Stomach (tissue), 8 donors: ENCODE measurements at regions not wholly inside any gene's neighbourhood (a gene's known extent, or its start where the extent isn't known, plus 50 kb on each side); places are given as distances from the start of the nearest gene placed in this dataset.

ENCODE experiments used
- DNase-seq, 2 donors: peaks; one replicate each; pipeline versions ENCODE4 v3.0.0 to v3.0.0-alpha.2; 2013 to 2019
- H3K27ac ChIP-seq, 5 donors: fragments of 200-600 bp in 4 of 5; sonication (generic) in 4 of 5; one replicate each; pipeline ENCODE4 v1.5.1; 2013 to 2019; ENCODE audit warnings: mild to moderate bottlenecking in 1 of 5, moderate library complexity in 1 of 5
- H3K27me3 ChIP-seq, 3 donors: fragments of 200-600 bp; sonication (generic); one replicate each; pipeline ENCODE4 v1.5.1; 2017 to 2019; ENCODE audit warnings: mixed run types in 1 of 3
- H3K36me3 ChIP-seq, 4 donors: fragments of 200-600 bp; sonication (generic); 1 replicate in 3 of 4; 2 replicates in 1 of 4; pipeline ENCODE4 v1.5.1; 2016 to 2019
- H3K4me1 ChIP-seq, 4 donors: fragments of 200-600 bp; sonication (generic); one replicate each; pipeline ENCODE4 v1.5.1; 2016 to 2019
- H3K4me3 ChIP-seq, 4 donors: fragments of 200-600 bp; sonication (generic) in 3 of 4; one replicate each; pipeline ENCODE4 v1.5.1; 2016 to 2019; ENCODE audit warnings: mild to moderate bottlenecking in 1 of 4
- H3K9me3 ChIP-seq, 4 donors: fragments of 200-600 bp; sonication (generic); one replicate each; pipeline ENCODE4 v1.5.1; 2016 to 2019
- CTCF ChIP-seq, 7 experiments: fragments of 450-650 bp in 4 of 7; fragments of 200-600 bp in 3 of 7; sonication (generic) in 3 of 7; IDR thresholded peaks; one replicate each; pipeline ENCODE4 v1.5.1; 2016 to 2019; ENCODE audit warnings: antibody characterized with exemption in 7 of 7, control low read depth in 2 of 7, mild to moderate bottlenecking in 1 of 7
- EP300 ChIP-seq: sonication (generic); formaldehyde crosslinking; IDR thresholded peaks from one replicate; pipeline ENCODE4 v1.6.1; 2017; ENCODE audit warnings: antibody characterized with exemption
- POLR2A ChIP-seq, 4 donors: fragments of 450-650 bp; IDR thresholded peaks; one replicate each; pipeline ENCODE4 v1.6.1; 2016; ENCODE audit warnings: antibody characterized with exemption in 4 of 4, control low read depth in 2 of 4, mild to moderate bottlenecking in 1 of 4, moderate library complexity in 1 of 4
- POLR2AphosphoS5 ChIP-seq, 3 donors: sonication (generic); formaldehyde crosslinking; IDR thresholded peaks; one replicate each; pipeline ENCODE4 v1.6.1; 2016; ENCODE audit warnings: antibody characterized with exemption in 3 of 3
- WGBS, 5 donors: extraction: QIAGEN DNeasy Blood & Tissue Kit in 3 of 5; methylation state at CpG; one replicate each; pipeline versions ENCODE4 v1.1.5 to v1.1.7; 2013 to 2018; 5-methylcytosine and 5-hydroxymethylcytosine counted together
- intact Hi-C: fragments of 100-400 bp; cut with DNase I; formaldehyde crosslinking; loops from one replicate; pipeline ENCODE4 v1.15.1; 2023; ENCODE audit warnings: low total_unique reads
- donor health status: healthy with polysubstance abuse.
- donor health status: Bipolar disorder and iron deficiency.
- donor health status: healthy.

- WGBS, 5 donors, result 64 to 83% (median 81%) methylated on average over 2 of the region's 2 CpGs
- no peaks in the 10 kb centered on the region for H3K9me3 ChIP-seq
- intact Hi-C loops, result no loop called here
- no peaks in the 10 kb centered on the region for H3K27me3 ChIP-seq
- H3K36me3 ChIP-seq, result no peaks in the 10 kb centered on the region
- no peak overlapping the region for H3K4me3 ChIP-seq
- no peak for DNase-seq
- no peaks in the 10 kb centered on the region for H3K4me1 ChIP-seq
- no peak overlapping the region for H3K27ac ChIP-seq
- no peak for TF ChIP-seq POLR2AphosphoS5 (IDR thresholded peaks at IDR 0.05)
- TF ChIP-seq CTCF (IDR thresholded peaks at IDR 0.05), result no peak
- TF ChIP-seq POLR2A (IDR thresholded peaks at IDR 0.05), result no peak
- no peak for TF ChIP-seq EP300
These were observed 1287.7 kb downstream of the UQCRFS1 start for GRCh38 chr19:27925202-27925601.

- Histone ChIP-seq H3K27me3 (no peaks in the 10 kb centered on the region), H3K36me3 (no peaks in the 10 kb centered on the region), H3K4me1 (no peaks in the 10 kb centered on the region), H3K9me3 (no peaks in the 10 kb centered on the region), H3K4me3 (no peak overlapping the region), H3K27ac (no peak overlapping the region)
- WGBS, 5 donors, result 39 to 61% (median 47%) methylated on average over 3 of the region's 3 CpGs
- intact Hi-C loops, result no loop called here
- TF ChIP-seq CTCF (IDR thresholded peaks at IDR 0.05) (no peak), POLR2A (IDR thresholded peaks at IDR 0.05) (no peak), POLR2AphosphoS5 (IDR thresholded peaks at IDR 0.05) (no peak), EP300 (no peak)
- DNase-seq, result no peak
These were observed 1290.0 kb downstream of the UQCRFS1 start for GRCh38 chr19:27922970-27923369.

- H3K27ac ChIP-seq, result no peak overlapping the region
- no peak overlapping the region for H3K4me3 ChIP-seq
- DNase-seq, result no peak
- intact Hi-C loops, result no loop called here
- TF ChIP-seq POLR2AphosphoS5 (IDR thresholded peaks at IDR 0.05) (no peak), CTCF (IDR thresholded peaks at IDR 0.05) (no peak), EP300 (no peak), POLR2A (IDR thresholded peaks at IDR 0.05) (no peak)
- no peaks in the 10 kb centered on the region for H3K9me3 ChIP-seq
- no peaks in the 10 kb centered on the region for H3K36me3 ChIP-seq
- WGBS, 5 donors, result 60 to 75% (median 72%) methylated on average over 3 of the region's 3 CpGs
- no peaks in the 10 kb centered on the region for H3K27me3 ChIP-seq
- H3K4me1 ChIP-seq, result no peaks in the 10 kb centered on the region
These were observed 1292.2 kb downstream of the UQCRFS1 start for GRCh38 chr19:27920774-27921173.

- intact Hi-C loops, result no loop called here
- H3K36me3 ChIP-seq, result no peaks in the 10 kb centered on the region
- 33 to 58% (median 50%) methylated on average over 2 to 3 of the region's 3 CpGs for WGBS, 5 donors
- H3K27me3 ChIP-seq, result no peaks in the 10 kb centered on the region
- no peak overlapping the region for H3K4me3 ChIP-seq
- TF ChIP-seq EP300 (no peak), POLR2AphosphoS5 (IDR thresholded peaks at IDR 0.05) (no peak), CTCF (IDR thresholded peaks at IDR 0.05) (no peak), POLR2A (IDR thresholded peaks at IDR 0.05) (no peak)
- DNase-seq, result no peak
- no peaks in the 10 kb centered on the region for H3K9me3 ChIP-seq
- H3K27ac ChIP-seq, result no peak overlapping the region
- no peaks in the 10 kb centered on the region for H3K4me1 ChIP-seq
These were observed 1294.1 kb downstream of the UQCRFS1 start for GRCh38 chr19:27918818-27919217.
